ENCODE measurements at regions not wholly inside any gene's neighbourhood (a gene's known extent, or its start where the extent isn't known, plus 50 kb on each side); places are given as distances from the start of the nearest gene placed in this dataset.

GRCh38 chr9:89548071-89548638, 50.2 kb upstream of the SEMA4D start:
- H3K27ac ChIP-seq (ENCODE audit: poor library complexity, severe bottlenecking) = no peak overlapping the region
- H3K4me1 ChIP-seq (ENCODE audit: insufficient read depth, poor library complexity, severe bottlenecking) = no peaks in the 10 kb centered on the region
- no peaks in the 10 kb centered on the region for H3K36me3 ChIP-seq (ENCODE audit: low read depth)
- H3K4me3 ChIP-seq (ENCODE audit: severe bottlenecking) = no peak overlapping the region
- H3K9me3 ChIP-seq (ENCODE audit: severe bottlenecking) = peaks cover 5% of the 10 kb centered on the region
- H3K27me3 ChIP-seq (ENCODE audit: insufficient read depth, poor library complexity, severe bottlenecking) = no peaks in the 10 kb centered on the region
- TF ChIP-seq, protein P1, sequence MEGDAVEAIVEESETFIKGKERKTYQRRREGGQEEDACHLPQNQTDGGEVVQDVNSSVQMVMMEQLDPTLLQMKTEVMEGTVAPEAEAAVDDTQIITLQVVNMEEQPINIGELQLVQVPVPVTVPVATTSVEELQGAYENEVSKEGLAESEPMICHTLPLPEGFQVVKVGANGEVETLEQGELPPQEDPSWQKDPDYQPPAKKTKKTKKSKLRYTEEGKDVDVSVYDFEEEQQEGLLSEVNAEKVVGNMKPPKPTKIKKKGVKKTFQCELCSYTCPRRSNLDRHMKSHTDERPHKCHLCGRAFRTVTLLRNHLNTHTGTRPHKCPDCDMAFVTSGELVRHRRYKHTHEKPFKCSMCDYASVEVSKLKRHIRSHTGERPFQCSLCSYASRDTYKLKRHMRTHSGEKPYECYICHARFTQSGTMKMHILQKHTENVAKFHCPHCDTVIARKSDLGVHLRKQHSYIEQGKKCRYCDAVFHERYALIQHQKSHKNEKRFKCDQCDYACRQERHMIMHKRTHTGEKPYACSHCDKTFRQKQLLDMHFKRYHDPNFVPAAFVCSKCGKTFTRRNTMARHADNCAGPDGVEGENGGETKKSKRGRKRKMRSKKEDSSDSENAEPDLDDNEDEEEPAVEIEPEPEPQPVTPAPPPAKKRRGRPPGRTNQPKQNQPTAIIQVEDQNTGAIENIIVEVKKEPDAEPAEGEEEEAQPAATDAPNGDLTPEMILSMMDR (IDR thresholded peaks at IDR 0.05; ENCODE audit: poor library complexity, severe bottlenecking) = no peak
- no peak for DNase-seq (ENCODE audit: low spot score)
- ATAC-seq (ENCODE audit: low read depth) = peak; percentile 52; the same call in 2 of the 3 replicates
